H9 (cell line): ENCODE measurements at regions not wholly inside any gene's neighbourhood (a gene's known extent, or its start where the extent isn't known, plus 50 kb on each side); places are given as distances from the start of the nearest gene placed in this dataset.

Experiments used
- DNase-seq: peaks from one replicate; pipeline ENCODE4 v3.0.0-alpha.2; 2017
- H2AFZ ChIP-seq: one replicate; pipeline ENCODE4 v1.6.1; 2013; ENCODE audit warnings: mild to moderate bottlenecking, low read length, control low read depth, moderate library complexity
- H2AK5ac ChIP-seq: 2 replicates; pipeline ENCODE4 v1.6.1; 2013; ENCODE audit warnings: low read length, control low read depth, mixed read lengths; ENCODE audit not compliant: insufficient read length
- H2BK120ac ChIP-seq: one replicate; pipeline ENCODE4 v1.6.1; 2013; ENCODE audit warnings: low read depth, mild to moderate bottlenecking, low read length, control low read depth, inconsistent platforms; ENCODE audit not compliant: poor library complexity, severe bottlenecking
- H2BK12ac ChIP-seq: 2 replicates; pipeline ENCODE4 v1.6.1; 2013; ENCODE audit warnings: low read length, control low read depth, mixed read lengths, low read depth; ENCODE audit not compliant: insufficient read length
- H2BK15ac ChIP-seq: 2 replicates; pipeline ENCODE4 v1.6.1; 2013; ENCODE audit warnings: low read depth, low read length, control low read depth
- H2BK20ac ChIP-seq: one replicate; pipeline ENCODE4 v1.6.1; 2013; ENCODE audit warnings: low read depth, mild to moderate bottlenecking, low read length, control low read depth, inconsistent platforms; ENCODE audit not compliant: poor library complexity, severe bottlenecking
- H2BK5ac ChIP-seq: 2 replicates; pipeline ENCODE4 v1.6.1; 2013; ENCODE audit warnings: low read length, control low read depth, mixed read lengths; ENCODE audit not compliant: insufficient read length
- H3K14ac ChIP-seq: 2 replicates; pipeline ENCODE4 v1.6.1; 2013; ENCODE audit warnings: low read length, control low read depth; ENCODE audit not compliant: insufficient read depth
- H3K18ac ChIP-seq: 2 replicates; pipeline ENCODE4 v1.6.1; 2013; ENCODE audit warnings: low read depth, mild to moderate bottlenecking, mixed read lengths, low read length, control low read depth; ENCODE audit not compliant: insufficient read length
- H3K23ac ChIP-seq: 2 replicates; pipeline ENCODE4 v1.6.1; 2013; ENCODE audit warnings: low read length, control low read depth, mixed read lengths, low read depth; ENCODE audit not compliant: insufficient read length
- H3K23me2 ChIP-seq: 2 replicates; pipeline ENCODE4 v1.6.1; 2013; ENCODE audit warnings: low read depth, mild to moderate bottlenecking, mixed read lengths, low read length, control low read depth; ENCODE audit not compliant: insufficient read length, poor library complexity, severe bottlenecking
- H3K27ac ChIP-seq: 2 replicates; pipeline ENCODE4 v1.5.1; 2013; ENCODE audit warnings: low read length, control low read depth, mixed read lengths, low read depth; ENCODE audit not compliant: insufficient read length
- H3K27me3 ChIP-seq: 2 replicates; pipeline ENCODE4 v1.6.1; 2013; ENCODE audit warnings: low read length, control low read depth, inconsistent platforms; ENCODE audit not compliant: insufficient read depth
- H3K4ac ChIP-seq: 2 replicates; pipeline ENCODE4 v1.6.1; 2013; ENCODE audit warnings: low read depth, mild to moderate bottlenecking, control low read depth, inconsistent platforms, low read length, moderate library complexity
- H3K4me1 ChIP-seq: 2 replicates; pipeline ENCODE4 v1.6.1; 2013; ENCODE audit warnings: low read length, control low read depth, inconsistent platforms; ENCODE audit not compliant: insufficient read depth
- H3K4me2 ChIP-seq: 2 replicates; pipeline ENCODE4 v1.6.1; 2013; ENCODE audit warnings: low read length, control low read depth, mixed read lengths; ENCODE audit not compliant: insufficient read length, insufficient read depth
- H3K56ac ChIP-seq: 2 replicates; pipeline ENCODE4 v1.6.1; 2013; ENCODE audit warnings: low read depth, mild to moderate bottlenecking, mixed read lengths, low read length, control low read depth; ENCODE audit not compliant: insufficient read length
- H3K79me1 ChIP-seq: 2 replicates; pipeline ENCODE4 v1.6.1; 2013; ENCODE audit warnings: low read depth, mild to moderate bottlenecking, moderate library complexity, low read length, control low read depth, inconsistent platforms; ENCODE audit not compliant: insufficient read depth, poor library complexity, severe bottlenecking
- H3K79me2 ChIP-seq: 2 replicates; pipeline ENCODE4 v1.6.1; 2013; ENCODE audit warnings: low read length, control low read depth, inconsistent platforms; ENCODE audit not compliant: insufficient read depth
- H3K9ac ChIP-seq: 2 replicates; pipeline ENCODE4 v1.6.1; 2013; ENCODE audit warnings: low read length, control low read depth, mixed read lengths; ENCODE audit not compliant: insufficient read length; ENCODE audit errors: extremely low read depth
- H3K9me3 ChIP-seq: one replicate; pipeline ENCODE4 v1.6.1; 2013; ENCODE audit warnings: low read depth, low read length, inconsistent platforms; ENCODE audit not compliant: control insufficient read depth
- H3T11ph ChIP-seq: one replicate; pipeline ENCODE4 v1.6.1; 2013; ENCODE audit warnings: mild to moderate bottlenecking, low read length, control low read depth, inconsistent platforms
- H4K20me1 ChIP-seq: one replicate; pipeline ENCODE4 v1.6.1; 2013; ENCODE audit not compliant: control insufficient read depth, insufficient read length, insufficient read depth
- H4K5ac ChIP-seq: 2 replicates; pipeline ENCODE4 v1.6.1; 2013; ENCODE audit warnings: low read depth, mild to moderate bottlenecking, mixed read lengths, low read length, control low read depth; ENCODE audit not compliant: insufficient read length
- H4K8ac ChIP-seq: replicated peaks from 2 replicates; pipeline ENCODE4 v1.6.1; 2013; ENCODE audit warnings: low read length, control low read depth, mixed read lengths, low read depth; ENCODE audit not compliant: insufficient read length
- H4K91ac ChIP-seq: 2 replicates; pipeline ENCODE4 v1.6.1; 2013; ENCODE audit warnings: low read depth, mild to moderate bottlenecking, moderate library complexity, mixed read lengths, low read length, control low read depth; ENCODE audit not compliant: insufficient read length
- H3K27ac Mint-ChIP-seq, 3 experiments: 2 replicates in 2 of 3; 3 replicates in 1 of 3; pipeline ENCODE4 v1.8.0; 2020 to 2021; ENCODE audit warnings: mixed read lengths in 3 of 3, mild to moderate bottlenecking in 1 of 3, moderate library complexity in 1 of 3
- H3K27me3 Mint-ChIP-seq: 2 replicates; pipeline ENCODE4 v1.8.0; 2021; ENCODE audit warnings: low read depth, mild to moderate bottlenecking, moderate library complexity, mixed read lengths
- H3K36me3 Mint-ChIP-seq, 3 experiments: 2 replicates in 2 of 3; 3 replicates in 1 of 3; pipeline ENCODE4 v1.8.0; 2020 to 2021; ENCODE audit warnings: low read depth in 3 of 3, mixed read lengths in 3 of 3; ENCODE audit not compliant: insufficient read depth in 1 of 3
- H3K4me1 Mint-ChIP-seq, 2 experiments: 2 replicates each; pipeline ENCODE4 v1.8.0; 2020; ENCODE audit warnings: mixed read lengths in 2 of 2
- H3K4me3 Mint-ChIP-seq, 2 experiments: 2 replicates in 1 of 2; 3 replicates in 1 of 2; pipeline ENCODE4 v1.8.0; 2020 to 2021; ENCODE audit warnings: mild to moderate bottlenecking in 2 of 2, mixed read lengths in 2 of 2, moderate library complexity in 1 of 2
- H3K9me3 Mint-ChIP-seq, 2 experiments: 2 replicates in 1 of 2; 3 replicates in 1 of 2; pipeline ENCODE4 v1.8.0; 2020; ENCODE audit warnings: mild to moderate bottlenecking in 2 of 2, mixed read lengths in 2 of 2, moderate library complexity in 1 of 2
- TF ChIP-seq, protein P1 (sequence below): fragments of 200-600 bp; sonication (generic); conservative IDR thresholded peaks from 3 replicates; pipeline ENCODE4 v1.8.0; 2021; ENCODE audit warnings: antibody characterized with exemption, mild to moderate bottlenecking

DNA sequence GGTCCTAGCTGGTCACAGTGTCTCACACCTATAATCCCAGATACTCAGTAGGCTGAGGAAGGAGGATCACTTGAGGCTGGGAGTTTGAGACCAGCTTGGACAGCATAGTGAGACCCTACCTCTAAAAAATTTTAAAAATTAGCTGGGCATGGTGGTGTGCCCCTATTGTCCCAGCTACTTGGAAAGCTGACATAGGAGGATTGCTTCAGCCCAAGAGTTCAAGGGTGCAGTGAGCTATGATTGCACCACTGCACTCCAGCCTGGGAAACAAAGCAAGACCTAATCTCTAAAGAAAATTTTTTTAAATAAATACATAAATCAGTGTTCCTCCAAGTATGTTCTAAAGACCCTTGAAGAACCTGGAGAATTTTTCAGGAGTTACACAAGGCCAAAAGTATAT is 50.6 kb upstream of the GNAO1 start:
- H3K56ac ChIP-seq = no peak overlapping the region
- no peaks in the 10 kb centered on the region for H3K79me1 ChIP-seq
- no peak overlapping the region for H2AFZ ChIP-seq
- H4K8ac ChIP-seq = no peak overlapping the region
- no peak overlapping the region for H3K4ac ChIP-seq
- no peaks in the 10 kb centered on the region for H3K36me3 Mint-ChIP-seq
- H2BK12ac ChIP-seq = no peak overlapping the region
- H3T11ph ChIP-seq = no peak overlapping the region
- no peak overlapping the region for H3K9ac ChIP-seq
- H3K23me2 ChIP-seq = no peaks in the 10 kb centered on the region
- H2BK15ac ChIP-seq = no peak overlapping the region
- H3K4me3 Mint-ChIP-seq = no peak overlapping the region
- H3K27ac ChIP-seq = no peak overlapping the region
- no peak for DNase-seq
- H3K27me3 Mint-ChIP-seq = no peaks in the 10 kb centered on the region
- no peaks in the 10 kb centered on the region for H3K9me3 ChIP-seq
- H3K79me2 ChIP-seq = no peaks in the 10 kb centered on the region
- no peaks in the 10 kb centered on the region for H3K4me1 ChIP-seq
- no peak overlapping the region for H2BK120ac ChIP-seq
- no peak overlapping the region for H2BK5ac ChIP-seq
- 0 out of 5 replicates have a peak, but pooled peaks cover 0 to 3% of the 10 kb centered on the region in 2 experiments for H3K9me3 Mint-ChIP-seq
- TF ChIP-seq, protein P1, sequence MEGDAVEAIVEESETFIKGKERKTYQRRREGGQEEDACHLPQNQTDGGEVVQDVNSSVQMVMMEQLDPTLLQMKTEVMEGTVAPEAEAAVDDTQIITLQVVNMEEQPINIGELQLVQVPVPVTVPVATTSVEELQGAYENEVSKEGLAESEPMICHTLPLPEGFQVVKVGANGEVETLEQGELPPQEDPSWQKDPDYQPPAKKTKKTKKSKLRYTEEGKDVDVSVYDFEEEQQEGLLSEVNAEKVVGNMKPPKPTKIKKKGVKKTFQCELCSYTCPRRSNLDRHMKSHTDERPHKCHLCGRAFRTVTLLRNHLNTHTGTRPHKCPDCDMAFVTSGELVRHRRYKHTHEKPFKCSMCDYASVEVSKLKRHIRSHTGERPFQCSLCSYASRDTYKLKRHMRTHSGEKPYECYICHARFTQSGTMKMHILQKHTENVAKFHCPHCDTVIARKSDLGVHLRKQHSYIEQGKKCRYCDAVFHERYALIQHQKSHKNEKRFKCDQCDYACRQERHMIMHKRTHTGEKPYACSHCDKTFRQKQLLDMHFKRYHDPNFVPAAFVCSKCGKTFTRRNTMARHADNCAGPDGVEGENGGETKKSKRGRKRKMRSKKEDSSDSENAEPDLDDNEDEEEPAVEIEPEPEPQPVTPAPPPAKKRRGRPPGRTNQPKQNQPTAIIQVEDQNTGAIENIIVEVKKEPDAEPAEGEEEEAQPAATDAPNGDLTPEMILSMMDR = no peak
- no peak overlapping the region for H3K4me2 ChIP-seq
- H4K20me1 ChIP-seq = no peaks in the 10 kb centered on the region
- H4K5ac ChIP-seq = no peak overlapping the region
- H3K27ac Mint-ChIP-seq = no peak overlapping the region
- H3K23ac ChIP-seq = no peak overlapping the region
- H3K14ac ChIP-seq = no peak overlapping the region
- H3K27me3 ChIP-seq = no peaks in the 10 kb centered on the region; the same call in 1 of the 2 replicates
- no peak overlapping the region for H2AK5ac ChIP-seq
- H3K4me1 Mint-ChIP-seq = peaks cover 8 to 9% of the 10 kb centered on the region in 2 experiments
- H2BK20ac ChIP-seq = no peak overlapping the region
- no peak overlapping the region for H3K18ac ChIP-seq
- H4K91ac ChIP-seq = no peak overlapping the region
